ENCODE measurements at regions not wholly inside any gene's neighbourhood (a gene's known extent, or its start where the extent isn't known, plus 50 kb on each side); places are given as distances from the start of the nearest gene placed in this dataset.

GRCh38 chr13:107866032-107866940 is 349.1 kb downstream of the LIG4 start:
- Histone ChIP-seq H3K27me3 (replicated peaks; ENCODE audit: control insufficient read depth, insufficient read depth, low read length) (no peaks in the 10 kb centered on the region), H3K4me3 (replicated peaks; ENCODE audit: low read depth, low read length) (no peak overlapping the region), H3K36me3 (ENCODE audit: control insufficient read depth, insufficient read depth, low read length) (no peaks in the 10 kb centered on the region)
- DNase-seq (ENCODE audit: extremely low read depth, insufficient read length): no peak
- TF ChIP-seq CTCF (IDR thresholded peaks at IDR 0.05; ENCODE audit: insufficient read depth, low read length, poor library complexity, severe bottlenecking): no peak

GRCh38 chr13:107865643-107866031 is 349.7 kb downstream of the LIG4 start:
- Histone ChIP-seq H3K4me3 (replicated peaks; ENCODE audit: low read depth, low read length) (no peak overlapping the region), H3K27me3 (replicated peaks; ENCODE audit: control insufficient read depth, insufficient read depth, low read length) (no peaks in the 10 kb centered on the region), H3K36me3 (ENCODE audit: control insufficient read depth, insufficient read depth, low read length) (no peaks in the 10 kb centered on the region)
- DNase-seq (ENCODE audit: extremely low read depth, insufficient read length): no peak
- no peak for TF ChIP-seq CTCF (IDR thresholded peaks at IDR 0.05; ENCODE audit: insufficient read depth, low read length, poor library complexity, severe bottlenecking)

- H3K36me3 ChIP-seq (ENCODE audit: control insufficient read depth, insufficient read depth, low read length): no peaks in the 10 kb centered on the region
- no peak for TF ChIP-seq CTCF (IDR thresholded peaks at IDR 0.05; ENCODE audit: insufficient read depth, low read length, poor library complexity, severe bottlenecking)
Observed at GRCh38 chr13:107865318-107865575, 350.1 kb downstream of the LIG4 start.

GRCh38 chr13:107864543-107865317 is 350.6 kb downstream of the LIG4 start:
- no peak for TF ChIP-seq CTCF (IDR thresholded peaks at IDR 0.05; ENCODE audit: insufficient read depth, low read length, poor library complexity, severe bottlenecking)
- no peak overlapping the region for H3K4me3 ChIP-seq (replicated peaks; ENCODE audit: low read depth, low read length)
- no peak for DNase-seq (ENCODE audit: extremely low read depth, insufficient read length)
- H3K36me3 ChIP-seq (ENCODE audit: control insufficient read depth, insufficient read depth, low read length): no peaks in the 10 kb centered on the region
- no peaks in the 10 kb centered on the region for H3K27me3 ChIP-seq (replicated peaks; ENCODE audit: control insufficient read depth, insufficient read depth, low read length)

More at GRCh38 chr13:107865318-107865575, 350.1 kb downstream of the LIG4 start:
- Histone ChIP-seq H3K4me3 (replicated peaks; ENCODE audit: low read depth, low read length) (no peak overlapping the region), H3K27me3 (replicated peaks; ENCODE audit: control insufficient read depth, insufficient read depth, low read length) (no peaks in the 10 kb centered on the region)
- DNase-seq (ENCODE audit: extremely low read depth, insufficient read length): no peak

GRCh38 chr13:107860284-107860683 is 355.1 kb downstream of the LIG4 start:
- no peak for TF ChIP-seq CTCF (IDR thresholded peaks at IDR 0.05; ENCODE audit: insufficient read depth, low read length, poor library complexity, severe bottlenecking)
- H3K4me3 ChIP-seq (replicated peaks; ENCODE audit: low read depth, low read length): no peak overlapping the region
- DNase-seq (ENCODE audit: extremely low read depth, insufficient read length): no peak

More at GRCh38 chr13:107860284-107860683, 355.1 kb downstream of the LIG4 start:
- H3K27me3 ChIP-seq (replicated peaks; ENCODE audit: control insufficient read depth, insufficient read depth, low read length): no peaks in the 10 kb centered on the region
- H3K36me3 ChIP-seq (ENCODE audit: control insufficient read depth, insufficient read depth, low read length): no peaks in the 10 kb centered on the region
